ENCODE measurements at regions not wholly inside any gene's neighbourhood (a gene's known extent, or its start where the extent isn't known, plus 50 kb on each side); places are given as distances from the start of the nearest gene placed in this dataset.
"Not testable (repeated sequence)": the region's sequence is repeated elsewhere in the genome, so short reads cannot be mapped to it uniquely, and the experiment has no call there.

- no peak for DNase-seq
These were observed 269.4 kb upstream of the MVB12B start for GRCh38 chr9:126057121-126057825.

GRCh38 chr9:126058011-126058531 is 268.6 kb upstream of the MVB12B start:
- DNase-seq = no peak

GRCh38 chr9:126058591-126058990 is 268.0 kb upstream of the MVB12B start:
- no peak for DNase-seq

GRCh38 chr9:126061575-126061974 is 265.1 kb upstream of the MVB12B start:
- DNase-seq = no peak

- DNase-seq = no peak
These were observed 264.3 kb upstream of the MVB12B start for GRCh38 chr9:126062158-126062886.

- DNase-seq = no peak
These were observed 263.3 kb upstream of the MVB12B start for GRCh38 chr9:126063326-126063725.

- DNase-seq = no peak
These were observed 260.5 kb upstream of the MVB12B start for GRCh38 chr9:126066131-126066530.

- DNase-seq = no peak
These were observed 259.4 kb upstream of the MVB12B start for GRCh38 chr9:126067031-126067734.

GRCh38 chr9:126068534-126069230 is 257.9 kb upstream of the MVB12B start:
- DNase-seq = no peak

- DNase-seq = no peak
These were observed 257.2 kb upstream of the MVB12B start for GRCh38 chr9:126069400-126069955.

GRCh38 chr9:126070058-126070655 is 256.5 kb upstream of the MVB12B start:
- DNase-seq = no peak

- no peak for DNase-seq
These were observed 255.4 kb upstream of the MVB12B start for GRCh38 chr9:126071076-126071750.

GRCh38 chr9:126077656-126078055 is 249.0 kb upstream of the MVB12B start:
- not testable (repeated sequence) for DNase-seq

GRCh38 chr9:126080641-126081040 is 246.0 kb upstream of the MVB12B start:
- no peak for DNase-seq

- DNase-seq = no peak
These were observed 244.9 kb upstream of the MVB12B start for GRCh38 chr9:126081746-126082145.

GRCh38 chr9:126084008-126084407 is 242.6 kb upstream of the MVB12B start:
- peak; percentile 2 for DNase-seq

- DNase-seq = no peak
These were observed 241.9 kb upstream of the MVB12B start for GRCh38 chr9:126084696-126085095.

- DNase-seq = no peak
These were observed 241.5 kb upstream of the MVB12B start for GRCh38 chr9:126085170-126085569.

GRCh38 chr9:126088336-126088735 is 238.3 kb upstream of the MVB12B start:
- DNase-seq = no peak

- no peak for DNase-seq
These were observed 236.8 kb upstream of the MVB12B start for GRCh38 chr9:126089789-126090188.

- no peak for DNase-seq
These were observed 232.9 kb upstream of the MVB12B start for GRCh38 chr9:126093771-126094170.
